ENCODE measurements at regions not wholly inside any gene's neighbourhood (a gene's known extent, or its start where the extent isn't known, plus 50 kb on each side); places are given as distances from the start of the nearest gene placed in this dataset.

GRCh38 chr6:163717106-163717764 is 302.7 kb downstream of the QKI start:
- dilution Hi-C loops (cut with MboI; ENCODE audit: extremely low pct_ligation_motif_present, low sequenced_read_pairs) = no loop called here
- Histone ChIP-seq H4K20me1 (ENCODE audit: control insufficient read depth, extremely low read depth, insufficient read depth, low read length) (no peaks in the 10 kb centered on the region), H3K36me3 (ENCODE audit: control insufficient read depth in 2 of 2, extremely low read depth in 1 of 2, insufficient read depth in 2 of 2, low read length in 2 of 2) (no peaks in the 10 kb centered on the region), H3K27me3 (ENCODE audit: control insufficient read depth, extremely low read depth, insufficient read depth, low read length) (no peaks in the 10 kb centered on the region), H3K4me3 (ENCODE audit: control insufficient read depth in 2 of 3, extremely low read depth in 1 of 3, insufficient read depth in 2 of 3, low read depth in 1 of 3, low read length in 3 of 3) (no peak overlapping the region), H3K79me2 (ENCODE audit: control insufficient read depth, insufficient read depth, low read length) (no peaks in the 10 kb centered on the region), H3K9ac (ENCODE audit: control insufficient read depth, extremely low read depth, insufficient read depth, low read length) (no peak overlapping the region), H2AFZ (ENCODE audit: control insufficient read depth, low read length) (no peak overlapping the region), H3K9me1 (ENCODE audit: control insufficient read depth, extremely low read depth, insufficient read depth, low read length) (no peaks in the 10 kb centered on the region), H3K4me1 (ENCODE audit: control insufficient read depth, extremely low read depth, insufficient read depth, low read length) (no peaks in the 10 kb centered on the region), H3K9me3 (ENCODE audit: control insufficient read depth, low read depth, low read length) (no peaks in the 10 kb centered on the region), H3K4me2 (ENCODE audit: control insufficient read depth, extremely low read depth, insufficient read depth, low read depth, low read length) (no peak overlapping the region), H3K27ac (ENCODE audit: control insufficient read depth, insufficient read depth, low read length) (no peak overlapping the region)
- DNase-seq (ENCODE audit: low read depth, low spot score) (no peak), FAIRE-seq (no peak)
- TF ChIP-seq CTCF (optimal IDR thresholded peaks at IDR 0.05 in 1 of 3, IDR thresholded peaks at IDR 0.05 in 1 of 3, conservative IDR thresholded peaks at IDR 0.05 in 1 of 3; ENCODE audit: extremely low read depth in 1 of 3, insufficient read depth in 2 of 3, low read length in 3 of 3) = no peak
- no peak for TF ChIP-seq EZH2 (IDR thresholded peaks at IDR 0.05; ENCODE audit: low read length)

GRCh38 chr6:163716690-163717089 is 302.2 kb downstream of the QKI start:
- Histone ChIP-seq H3K4me3 (ENCODE audit: control insufficient read depth in 2 of 3, extremely low read depth in 1 of 3, insufficient read depth in 2 of 3, low read depth in 1 of 3, low read length in 3 of 3) (no peak overlapping the region), H4K20me1 (ENCODE audit: control insufficient read depth, extremely low read depth, insufficient read depth, low read length) (no peaks in the 10 kb centered on the region), H2AFZ (ENCODE audit: control insufficient read depth, low read length) (no peak overlapping the region), H3K4me2 (ENCODE audit: control insufficient read depth, extremely low read depth, insufficient read depth, low read depth, low read length) (no peak overlapping the region), H3K9me3 (ENCODE audit: control insufficient read depth, low read depth, low read length) (no peaks in the 10 kb centered on the region), H3K27ac (ENCODE audit: control insufficient read depth, insufficient read depth, low read length) (no peak overlapping the region), H3K27me3 (ENCODE audit: control insufficient read depth, extremely low read depth, insufficient read depth, low read length) (no peaks in the 10 kb centered on the region), H3K79me2 (ENCODE audit: control insufficient read depth, insufficient read depth, low read length) (no peaks in the 10 kb centered on the region), H3K9me1 (ENCODE audit: control insufficient read depth, extremely low read depth, insufficient read depth, low read length) (no peaks in the 10 kb centered on the region), H3K36me3 (ENCODE audit: control insufficient read depth in 2 of 2, extremely low read depth in 1 of 2, insufficient read depth in 2 of 2, low read length in 2 of 2) (no peaks in the 10 kb centered on the region), H3K9ac (ENCODE audit: control insufficient read depth, extremely low read depth, insufficient read depth, low read length) (no peak overlapping the region), H3K4me1 (ENCODE audit: control insufficient read depth, extremely low read depth, insufficient read depth, low read length) (no peaks in the 10 kb centered on the region)
- no peak for TF ChIP-seq EZH2 (IDR thresholded peaks at IDR 0.05; ENCODE audit: low read length)
- no peak for TF ChIP-seq CTCF (optimal IDR thresholded peaks at IDR 0.05 in 1 of 3, IDR thresholded peaks at IDR 0.05 in 1 of 3, conservative IDR thresholded peaks at IDR 0.05 in 1 of 3; ENCODE audit: extremely low read depth in 1 of 3, insufficient read depth in 2 of 3, low read length in 3 of 3)
- DNase-seq (ENCODE audit: low read depth, low spot score) (no peak), FAIRE-seq (no peak)
- dilution Hi-C loops (cut with MboI; ENCODE audit: extremely low pct_ligation_motif_present, low sequenced_read_pairs) = no loop called here

Data from keratinocyte (primary cell).